ENCODE measurements at regions not wholly inside any gene's neighbourhood (a gene's known extent, or its start where the extent isn't known, plus 50 kb on each side); places are given as distances from the start of the nearest gene placed in this dataset.

GRCh38 chr18:22026362-22026761 lies 143.0 kb upstream of the GATA6 start:
- TF ChIP-seq CTCF (IDR thresholded peaks at IDR 0.05) (no peak), POLR2AphosphoS5 (IDR thresholded peaks at IDR 0.05) (no peak), POLR2A (IDR thresholded peaks at IDR 0.05) (no peak), EP300 (IDR thresholded peaks at IDR 0.05; ENCODE audit: low read depth) (no peak)
